ENCODE measurements at regions not wholly inside any gene's neighbourhood (a gene's known extent, or its start where the extent isn't known, plus 50 kb on each side); places are given as distances from the start of the nearest gene placed in this dataset.

- no peak for DNase-seq
Observed at GRCh38 chr10:113415246-113415645, 137.6 kb upstream of the HABP2 start.

DNA sequence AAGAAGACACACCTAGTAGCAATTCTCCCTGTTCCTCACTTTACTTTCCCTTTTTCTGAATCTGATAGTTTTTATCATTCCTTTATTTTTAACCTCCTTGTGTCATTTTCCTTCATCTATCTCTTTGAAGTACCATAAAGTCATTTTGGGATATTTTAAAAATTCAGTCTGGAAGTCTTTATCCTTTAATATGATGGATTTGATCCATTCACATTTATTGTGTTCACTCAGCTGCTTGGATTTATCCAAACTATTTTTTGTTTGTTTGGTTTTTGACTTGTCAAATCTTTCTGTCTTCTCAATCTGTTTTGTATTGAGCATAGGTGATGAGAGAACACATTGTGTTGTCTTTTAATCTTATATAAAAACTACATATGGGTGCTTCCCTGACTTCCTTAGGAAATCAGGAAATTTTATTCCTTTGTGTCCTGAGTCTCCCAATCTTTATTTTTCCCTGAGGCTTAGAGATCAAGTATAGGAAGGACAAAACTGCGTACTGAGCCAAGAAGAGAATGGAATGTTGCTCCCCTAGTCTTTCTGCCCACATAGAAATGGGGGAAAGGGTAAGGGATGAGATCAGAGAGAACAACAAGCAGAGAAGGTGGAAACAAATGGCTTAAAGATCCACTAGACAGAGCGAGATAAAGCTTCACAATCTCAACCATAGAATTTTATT lies 132.7 kb upstream of the HABP2 start:
- DNase-seq = no peak

DNA sequence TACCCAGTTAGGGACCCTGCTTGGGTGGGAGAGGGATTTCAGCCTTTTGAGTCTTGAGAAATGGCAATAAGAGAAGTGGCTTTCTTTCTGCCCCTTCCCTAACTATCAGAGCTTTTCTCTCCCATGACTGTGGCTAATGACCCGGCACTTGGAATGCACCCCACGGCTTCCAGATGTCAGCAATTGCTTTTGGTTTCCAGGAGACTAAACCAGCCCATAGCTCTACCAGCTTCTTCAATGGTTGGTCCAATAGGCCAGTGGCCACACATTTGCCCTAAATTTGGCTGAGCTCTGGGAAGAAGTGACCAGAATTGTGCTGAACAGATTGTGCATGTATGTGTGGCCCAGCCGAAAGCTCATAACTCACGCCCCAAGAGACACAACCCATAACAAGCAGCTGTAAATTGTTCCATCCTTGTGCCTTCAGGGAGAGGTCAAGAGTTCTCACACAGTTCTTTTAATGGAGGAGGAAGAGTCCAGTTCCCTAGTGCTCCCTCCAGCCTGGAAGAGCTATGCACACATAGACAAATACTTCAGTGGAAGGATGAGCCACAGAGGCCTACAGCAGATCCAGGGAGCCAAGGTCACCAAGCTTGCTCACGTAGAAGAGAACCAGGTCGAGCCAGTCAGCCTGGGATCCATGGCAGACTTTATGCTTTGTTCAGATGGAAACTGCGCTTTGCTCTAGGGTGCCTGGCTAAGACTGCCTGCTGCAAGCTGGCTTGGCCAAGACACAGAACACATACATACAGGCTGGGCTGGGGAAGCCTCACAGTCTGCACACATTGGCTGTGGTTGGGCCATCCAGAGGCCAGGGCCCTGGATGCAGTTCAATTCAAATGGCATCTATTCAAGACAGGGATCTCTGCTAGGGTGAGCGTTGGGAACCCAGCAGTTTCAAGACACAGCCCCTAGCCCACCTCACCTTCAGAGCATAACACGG lies 131.8 kb upstream of the HABP2 start:
- DNase-seq = no peak

GRCh38 chr10:113422371-113422770 lies 130.5 kb upstream of the HABP2 start:
- no peak for DNase-seq

DNA sequence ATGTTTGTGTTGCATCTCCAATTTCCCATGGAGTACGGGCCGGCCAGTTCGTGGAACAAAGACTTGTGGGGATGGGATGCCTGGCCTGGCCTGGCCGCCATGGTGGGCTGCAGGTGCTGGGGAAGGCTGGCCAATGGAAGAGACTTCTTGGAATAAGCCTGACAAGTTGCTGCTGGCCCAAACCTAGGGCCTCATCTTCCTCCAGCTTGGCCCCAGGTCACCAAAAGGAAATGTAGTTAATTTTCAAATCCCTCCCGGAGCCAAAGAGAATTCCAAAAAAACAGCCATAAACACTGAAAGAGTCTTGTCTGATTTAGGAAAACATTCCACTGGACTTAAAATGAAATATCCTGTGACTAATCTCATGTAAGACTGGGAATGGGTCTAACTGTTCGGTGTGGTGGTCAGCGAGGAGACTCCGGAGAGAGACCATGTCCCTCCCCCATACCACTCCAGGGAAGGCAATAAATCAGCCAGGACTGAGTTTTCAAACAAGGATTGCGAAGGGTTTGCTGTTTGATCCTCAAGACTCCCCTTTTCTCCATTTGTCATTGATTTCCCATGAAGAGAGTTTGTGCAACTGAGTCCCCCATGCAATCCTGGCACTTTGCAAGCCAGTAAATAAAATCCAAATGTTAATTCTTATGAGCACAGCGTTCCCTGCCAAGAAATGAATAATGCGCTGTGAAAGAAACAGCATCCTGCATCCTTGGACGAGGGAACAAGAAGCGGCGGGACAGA lies 128.7 kb upstream of the HABP2 start:
- DNase-seq = no peak

- no peak for DNase-seq
Observed at GRCh38 chr10:113425008-113425407, 127.8 kb upstream of the HABP2 start.

GRCh38 chr10:113425541-113425951 lies 127.3 kb upstream of the HABP2 start:
- peak; percentile 63 for DNase-seq

GRCh38 chr10:113426181-113426877 lies 126.5 kb upstream of the HABP2 start:
- DNase-seq = no peak

GRCh38 chr10:113427236-113427735 lies 125.6 kb upstream of the HABP2 start:
- DNase-seq = no peak

DNA sequence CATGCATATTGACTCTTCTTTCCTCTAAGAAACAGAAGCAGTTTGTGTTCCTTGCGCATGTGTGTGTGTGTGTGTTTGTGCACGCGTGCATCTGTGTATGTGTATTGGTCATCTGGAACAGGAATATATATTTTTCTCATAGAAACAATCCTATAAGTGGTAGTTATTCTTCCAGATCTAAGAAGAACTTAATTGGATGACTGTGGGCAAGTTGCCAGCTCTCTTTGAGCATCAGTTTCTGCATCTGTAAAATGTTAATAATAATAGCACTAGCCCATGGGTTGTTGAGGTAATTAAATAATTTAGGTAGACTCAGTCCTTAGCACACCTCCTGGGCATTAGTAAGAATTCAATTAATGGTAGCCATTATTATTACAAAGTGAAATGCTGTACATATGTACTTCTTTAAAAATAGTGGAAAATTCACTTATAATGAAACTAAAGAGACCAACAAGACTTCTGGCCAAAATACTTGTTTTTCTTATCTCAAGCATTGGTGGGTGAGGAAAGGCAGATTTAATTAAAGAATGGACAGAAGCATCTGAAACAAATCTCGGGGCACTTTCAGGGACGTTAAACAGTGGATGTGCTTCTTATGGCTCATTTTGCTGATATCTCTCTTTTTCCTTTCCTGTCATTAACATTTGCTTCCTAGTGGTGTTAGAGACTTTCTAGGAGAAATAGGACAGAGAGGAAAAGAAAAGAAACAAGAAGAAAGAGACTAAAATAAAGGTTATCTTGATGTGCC lies 124.9 kb upstream of the HABP2 start:
- no peak for DNase-seq

DNA sequence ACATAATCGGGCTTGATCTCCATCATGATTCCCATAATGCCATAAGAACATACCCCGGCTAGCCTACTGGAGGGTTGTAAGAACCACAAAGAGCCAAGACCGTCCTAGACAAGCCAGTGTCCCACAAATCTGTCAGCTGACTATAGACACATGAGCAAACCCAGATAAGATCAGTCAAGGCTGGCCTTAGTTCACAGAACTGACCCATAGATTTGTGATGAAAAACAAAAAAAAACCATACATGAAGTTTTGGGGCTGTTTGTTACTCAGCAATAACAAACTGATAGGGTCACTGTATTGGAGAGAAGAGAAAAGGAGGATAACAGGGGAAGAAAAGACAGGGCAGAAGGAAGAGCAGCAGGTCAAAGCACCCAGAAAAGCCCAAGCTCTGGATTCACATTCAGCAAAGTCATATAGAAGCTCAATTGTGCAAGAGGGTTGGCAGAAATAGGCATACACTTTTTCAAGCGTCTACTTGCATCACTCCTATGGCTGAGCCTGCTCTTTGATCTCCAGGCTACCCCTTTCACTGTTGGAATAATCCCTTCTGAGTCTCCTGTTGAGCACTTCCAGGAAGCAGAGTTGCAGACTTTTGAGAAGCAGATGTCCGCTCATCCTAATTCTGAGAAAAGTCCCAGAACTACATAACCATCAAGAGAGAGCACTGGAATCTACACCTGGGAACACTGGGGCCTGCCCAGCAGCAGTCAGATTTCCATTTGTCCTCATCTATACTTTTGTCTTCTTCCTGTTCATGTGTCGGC lies 122.0 kb upstream of the HABP2 start:
- no peak for DNase-seq

DNA sequence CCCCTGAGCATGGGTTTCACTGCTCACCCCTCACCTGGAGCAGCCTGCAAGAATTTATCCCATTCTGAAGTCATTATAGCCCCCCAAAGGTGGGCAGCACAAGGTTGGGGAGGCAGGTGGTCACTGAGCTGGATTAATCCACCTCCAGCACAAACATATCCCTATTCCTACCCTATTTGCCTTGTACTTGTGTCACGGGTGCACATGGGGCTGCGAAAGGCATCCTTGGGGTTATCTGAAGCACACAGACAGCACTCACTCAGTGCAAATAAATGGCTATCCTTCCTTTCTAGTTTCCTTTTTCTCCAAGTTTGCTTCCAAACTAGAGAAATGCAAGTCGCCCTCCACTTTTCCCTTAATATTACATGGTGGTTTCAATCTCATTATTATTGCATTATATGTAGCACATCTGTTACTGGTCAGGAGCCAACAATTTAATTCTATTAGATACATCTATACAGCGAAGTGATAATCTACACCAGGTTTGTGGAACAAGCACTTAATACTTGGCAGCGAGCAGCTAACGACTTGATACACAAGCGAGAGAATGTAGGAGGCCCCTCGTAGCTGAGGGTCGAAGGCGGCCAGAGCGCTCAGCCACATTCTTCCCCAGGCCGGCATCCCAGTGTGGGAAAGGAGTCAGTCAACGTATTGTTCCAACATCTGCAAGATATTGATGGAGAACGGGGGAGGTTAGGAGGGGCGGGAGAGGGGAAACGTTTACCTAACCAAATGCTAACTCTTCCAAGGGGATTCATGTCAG lies 121.3 kb upstream of the HABP2 start:
- DNase-seq = no peak

GRCh38 chr10:113433711-113434110 lies 119.1 kb upstream of the HABP2 start:
- DNase-seq = no peak

GRCh38 chr10:113434315-113434714 lies 118.5 kb upstream of the HABP2 start:
- DNase-seq = no peak

GRCh38 chr10:113434950-113435349 lies 117.9 kb upstream of the HABP2 start:
- no peak for DNase-seq

DNA sequence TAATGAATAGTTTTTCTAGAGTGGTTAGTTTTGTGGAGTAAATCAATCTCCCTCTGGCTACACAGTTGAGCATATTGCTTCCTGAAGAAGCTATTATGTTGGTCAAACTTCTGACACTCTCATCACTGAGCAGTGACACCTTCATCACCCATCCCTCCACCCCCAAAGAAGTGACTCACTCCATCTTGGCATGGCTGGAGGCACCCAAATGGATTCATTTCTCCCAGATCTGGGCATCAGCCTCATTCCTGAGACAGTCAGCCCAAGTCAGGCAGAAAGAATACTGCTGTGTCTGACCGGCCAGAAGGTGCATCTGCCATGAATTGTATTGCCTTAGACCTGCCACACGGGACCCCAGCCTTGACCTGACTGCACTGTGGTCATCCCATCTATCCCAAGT lies 117.0 kb upstream of the HABP2 start:
- DNase-seq = no peak

DNA sequence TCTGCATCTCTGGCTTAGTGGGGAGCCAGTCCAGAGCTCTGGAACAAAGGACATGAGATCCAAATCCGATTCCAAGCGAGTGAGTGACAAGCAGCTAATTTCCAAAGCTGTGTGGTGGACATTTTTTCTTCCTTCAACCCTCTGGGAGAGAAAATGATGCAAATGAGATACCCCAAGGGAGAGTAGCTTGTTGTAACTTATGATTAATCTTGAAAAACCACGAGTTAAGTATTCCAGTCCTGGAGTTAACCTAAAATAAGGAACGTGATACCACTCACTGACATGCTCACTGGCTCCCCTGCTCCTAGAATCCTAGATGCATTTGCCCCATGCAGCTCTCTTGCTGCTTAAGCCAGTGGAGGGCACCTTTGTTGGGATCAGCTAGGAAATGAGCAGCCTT lies 116.0 kb upstream of the HABP2 start:
- DNase-seq = no peak

GRCh38 chr10:113438652-113439051 lies 114.2 kb upstream of the HABP2 start:
- no peak for DNase-seq

DNA sequence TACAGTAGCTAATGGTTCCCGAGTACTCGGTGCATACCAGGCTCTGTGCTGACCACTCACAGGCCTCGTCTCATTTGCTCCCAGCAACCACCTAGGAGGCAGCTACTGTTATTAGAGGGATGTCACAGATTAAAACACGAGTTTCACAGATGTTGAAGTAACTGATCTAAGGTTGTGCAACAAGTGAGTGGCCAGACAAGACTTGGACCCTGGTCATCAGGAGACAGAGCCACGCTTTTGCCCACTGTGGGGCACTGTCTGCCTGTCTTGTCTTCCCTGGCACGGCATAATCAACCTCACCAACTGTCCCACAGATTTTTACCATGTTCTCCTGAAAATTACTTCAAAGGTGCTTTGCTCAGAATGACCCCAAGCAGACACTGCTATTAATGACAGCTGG lies 111.6 kb upstream of the HABP2 start:
- DNase-seq = no peak

All from renal pelvis (tissue), 1 donor.